ENCODE measurements at regions not wholly inside any gene's neighbourhood (a gene's known extent, or its start where the extent isn't known, plus 50 kb on each side); places are given as distances from the start of the nearest gene placed in this dataset.
A peak's percentile ranks its signal among the peaks of the same experiment; 100 is the strongest.

GRCh38 chr9:38311382-38312270 is 80.9 kb upstream of the ALDH1B1 start (continued):
- TF ChIP-seq, protein P1, sequence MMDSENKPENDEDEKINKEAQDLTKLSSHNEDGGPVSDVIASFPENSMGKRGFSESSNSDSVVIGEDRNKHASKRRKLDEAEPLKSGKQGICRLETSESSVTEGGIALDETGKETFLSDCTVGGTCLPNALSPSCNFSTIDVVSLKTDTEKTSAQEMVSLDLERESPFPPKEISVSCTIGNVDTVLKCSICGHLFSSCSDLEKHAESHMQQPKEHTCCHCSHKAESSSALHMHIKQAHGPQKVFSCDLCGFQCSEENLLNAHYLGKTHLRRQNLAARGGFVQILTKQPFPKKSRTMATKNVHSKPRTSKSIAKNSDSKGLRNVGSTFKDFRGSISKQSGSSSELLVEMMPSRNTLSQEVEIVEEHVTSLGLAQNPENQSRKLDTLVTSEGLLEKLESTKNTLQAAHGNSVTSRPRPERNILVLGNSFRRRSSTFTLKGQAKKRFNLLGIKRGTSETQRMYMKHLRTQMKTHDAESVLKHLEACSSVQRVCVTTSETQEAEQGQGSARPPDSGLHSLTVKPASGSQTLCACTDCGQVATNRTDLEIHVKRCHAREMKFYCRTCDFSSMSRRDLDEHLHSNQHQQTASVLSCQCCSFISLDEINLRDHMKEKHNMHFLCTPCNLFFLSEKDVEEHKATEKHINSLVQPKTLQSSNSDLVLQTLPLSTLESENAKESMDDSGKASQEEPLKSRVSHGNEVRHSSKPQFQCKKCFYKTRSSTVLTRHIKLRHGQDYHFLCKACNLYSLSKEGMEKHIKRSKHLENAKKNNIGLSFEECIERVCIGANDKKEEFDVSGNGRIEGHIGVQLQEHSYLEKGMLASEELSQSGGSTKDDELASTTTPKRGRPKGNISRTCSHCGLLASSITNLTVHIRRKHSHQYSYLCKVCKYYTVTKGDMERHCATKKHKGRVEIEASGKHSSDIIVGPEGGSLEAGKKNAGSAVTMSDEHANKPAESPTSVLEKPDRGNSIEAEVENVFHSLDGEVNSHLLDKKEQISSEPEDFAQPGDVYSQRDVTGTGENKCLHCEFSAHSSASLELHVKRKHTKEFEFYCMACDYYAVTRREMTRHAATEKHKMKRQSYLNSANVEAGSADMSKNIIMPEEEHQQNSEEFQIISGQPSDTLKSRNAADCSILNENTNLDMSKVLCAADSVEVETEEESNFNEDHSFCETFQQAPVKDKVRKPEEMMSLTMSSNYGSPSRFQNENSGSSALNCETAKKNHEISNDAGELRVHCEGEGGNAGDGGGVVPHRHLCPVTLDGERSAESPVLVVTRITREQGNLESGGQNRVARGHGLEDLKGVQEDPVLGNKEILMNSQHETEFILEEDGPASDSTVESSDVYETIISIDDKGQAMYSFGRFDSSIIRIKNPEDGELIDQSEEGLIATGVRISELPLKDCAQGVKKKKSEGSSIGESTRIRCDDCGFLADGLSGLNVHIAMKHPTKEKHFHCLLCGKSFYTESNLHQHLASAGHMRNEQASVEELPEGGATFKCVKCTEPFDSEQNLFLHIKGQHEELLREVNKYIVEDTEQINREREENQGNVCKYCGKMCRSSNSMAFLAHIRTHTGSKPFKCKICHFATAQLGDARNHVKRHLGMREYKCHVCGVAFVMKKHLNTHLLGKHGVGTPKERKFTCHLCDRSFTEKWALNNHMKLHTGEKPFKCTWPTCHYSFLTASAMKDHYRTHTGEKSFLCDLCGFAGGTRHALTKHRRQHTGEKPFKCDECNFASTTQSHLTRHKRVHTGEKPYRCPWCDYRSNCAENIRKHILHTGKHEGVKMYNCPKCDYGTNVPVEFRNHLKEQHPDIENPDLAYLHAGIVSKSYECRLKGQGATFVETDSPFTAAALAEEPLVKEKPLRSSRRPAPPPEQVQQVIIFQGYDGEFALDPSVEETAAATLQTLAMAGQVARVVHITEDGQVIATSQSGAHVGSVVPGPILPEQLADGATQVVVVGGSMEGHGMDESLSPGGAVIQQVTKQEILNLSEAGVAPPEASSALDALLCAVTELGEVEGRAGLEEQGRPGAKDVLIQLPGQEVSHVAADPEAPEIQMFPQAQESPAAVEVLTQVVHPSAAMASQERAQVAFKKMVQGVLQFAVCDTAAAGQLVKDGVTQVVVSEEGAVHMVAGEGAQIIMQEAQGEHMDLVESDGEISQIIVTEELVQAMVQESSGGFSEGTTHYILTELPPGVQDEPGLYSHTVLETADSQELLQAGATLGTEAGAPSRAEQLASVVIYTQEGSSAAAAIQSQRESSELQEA (CRISPR knock-in tag; IDR thresholded peaks at IDR 0.05; ENCODE audit: not compliant biosample characterization) = peak; percentile 44
- TF ChIP-seq CC2D1A (CRISPR knock-in tag; IDR thresholded peaks at IDR 0.05) (no peak), DR1 (CRISPR knock-in tag; IDR thresholded peaks at IDR 0.05) (no peak), ZNF644 (CRISPR knock-in tag; IDR thresholded peaks at IDR 0.05; ENCODE audit: low read depth) (peak; percentile 55; the same call in 1 of the 2 replicates), REXO4 (CRISPR knock-in tag; IDR thresholded peaks at IDR 0.05; ENCODE audit: borderline replicate concordance) (no peak), KAT8 (CRISPR knock-in tag; IDR thresholded peaks at IDR 0.05) (no peak), SMARCE1 (IDR thresholded peaks at IDR 0.05; ENCODE audit: borderline replicate concordance) (no peak), ASH2L (IDR thresholded peaks at IDR 0.05; ENCODE audit: insufficient read length, low read depth, low read length) (peak; percentile 63), ZMYM4 (CRISPR knock-in tag; IDR thresholded peaks at IDR 0.05) (no peak), ZNF703 (CRISPR knock-in tag; IDR thresholded peaks at IDR 0.05; ENCODE audit: borderline replicate concordance) (no peak), ZNF367 (CRISPR knock-in tag; IDR thresholded peaks at IDR 0.05; ENCODE audit: borderline replicate concordance) (no peak), ZNF296 (CRISPR knock-in tag; conservative IDR thresholded peaks at IDR 0.05) (no peak), FOXK1 (CRISPR knock-in tag; IDR thresholded peaks at IDR 0.05; ENCODE audit: borderline replicate concordance, low read depth) (0 out of 2 replicates have a peak, but pooled peaks have one; percentile 53), ZNF672 (CRISPR knock-in tag; IDR thresholded peaks at IDR 0.05) (no peak), RARA (CRISPR knock-in tag; IDR thresholded peaks at IDR 0.05) (0 out of 2 replicates have a peak, but pooled peaks have one; percentile 24), KMT2B (CRISPR knock-in tag; IDR thresholded peaks at IDR 0.05) (no peak), ZNF501 (CRISPR knock-in tag; IDR thresholded peaks at IDR 0.05) (no peak), ZNF652 (CRISPR knock-in tag; IDR thresholded peaks at IDR 0.05; ENCODE audit: borderline replicate concordance, low read depth) (no peak)
- TF ChIP-seq, protein P2, sequence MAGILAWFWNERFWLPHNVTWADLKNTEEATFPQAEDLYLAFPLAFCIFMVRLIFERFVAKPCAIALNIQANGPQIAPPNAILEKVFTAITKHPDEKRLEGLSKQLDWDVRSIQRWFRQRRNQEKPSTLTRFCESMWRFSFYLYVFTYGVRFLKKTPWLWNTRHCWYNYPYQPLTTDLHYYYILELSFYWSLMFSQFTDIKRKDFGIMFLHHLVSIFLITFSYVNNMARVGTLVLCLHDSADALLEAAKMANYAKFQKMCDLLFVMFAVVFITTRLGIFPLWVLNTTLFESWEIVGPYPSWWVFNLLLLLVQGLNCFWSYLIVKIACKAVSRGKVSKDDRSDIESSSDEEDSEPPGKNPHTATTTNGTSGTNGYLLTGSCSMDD (CRISPR knock-in tag; IDR thresholded peaks at IDR 0.05) = no peak
- TF ChIP-seq, protein P3, sequence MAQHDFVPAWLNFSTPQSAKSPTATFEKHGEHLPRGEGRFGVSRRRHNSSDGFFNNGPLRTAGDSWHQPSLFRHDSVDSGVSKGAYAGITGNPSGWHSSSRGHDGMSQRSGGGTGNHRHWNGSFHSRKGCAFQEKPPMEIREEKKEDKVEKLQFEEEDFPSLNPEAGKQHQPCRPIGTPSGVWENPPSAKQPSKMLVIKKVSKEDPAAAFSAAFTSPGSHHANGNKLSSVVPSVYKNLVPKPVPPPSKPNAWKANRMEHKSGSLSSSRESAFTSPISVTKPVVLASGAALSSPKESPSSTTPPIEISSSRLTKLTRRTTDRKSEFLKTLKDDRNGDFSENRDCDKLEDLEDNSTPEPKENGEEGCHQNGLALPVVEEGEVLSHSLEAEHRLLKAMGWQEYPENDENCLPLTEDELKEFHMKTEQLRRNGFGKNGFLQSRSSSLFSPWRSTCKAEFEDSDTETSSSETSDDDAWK (CRISPR knock-in tag; IDR thresholded peaks at IDR 0.05) = no peak
